PFSK-1 (cell line): ENCODE measurements at regions not wholly inside any gene's neighbourhood (a gene's known extent, or its start where the extent isn't known, plus 50 kb on each side); places are given as distances from the start of the nearest gene placed in this dataset.

Experiments
- FOXP2 ChIP-seq: optimal IDR thresholded peaks from 2 replicates; pipeline ENCODE3; 2011; ENCODE audit warnings: borderline replicate concordance, control low read depth, inconsistent platforms; ENCODE audit not compliant: insufficient read depth; ENCODE audit errors: extremely low read length, extremely low read depth
- POLR2AphosphoS5 ChIP-seq: IDR thresholded peaks from 2 replicates; pipeline ENCODE4 v1.6.1; 2012; ENCODE audit warnings: low read depth, mild to moderate bottlenecking, control low read depth, low read length, moderate library complexity
- SIN3A ChIP-seq: IDR thresholded peaks from 2 replicates; pipeline ENCODE4 v1.6.1; 2012; ENCODE audit warnings: mild to moderate bottlenecking, low read length, moderate library complexity, borderline replicate concordance; ENCODE audit not compliant: insufficient read depth
- TAF1 ChIP-seq: IDR thresholded peaks from 2 replicates; pipeline ENCODE4 v1.6.1; 2012; ENCODE audit warnings: low read length, control low read depth, borderline replicate concordance; ENCODE audit not compliant: insufficient read depth
- TF ChIP-seq, protein P1 (sequence below), 2 experiments: IDR thresholded peaks; 2 replicates each; pipeline versions ENCODE4 v1.6.1 to v1.8.0; 2011 to 2012; ENCODE audit warnings: low read depth in 2 of 2, low read length in 2 of 2, control low read depth in 1 of 2, inconsistent platforms in 1 of 2, mild to moderate bottlenecking in 1 of 2, moderate library complexity in 1 of 2; ENCODE audit not compliant: insufficient read depth in 1 of 2

DNA sequence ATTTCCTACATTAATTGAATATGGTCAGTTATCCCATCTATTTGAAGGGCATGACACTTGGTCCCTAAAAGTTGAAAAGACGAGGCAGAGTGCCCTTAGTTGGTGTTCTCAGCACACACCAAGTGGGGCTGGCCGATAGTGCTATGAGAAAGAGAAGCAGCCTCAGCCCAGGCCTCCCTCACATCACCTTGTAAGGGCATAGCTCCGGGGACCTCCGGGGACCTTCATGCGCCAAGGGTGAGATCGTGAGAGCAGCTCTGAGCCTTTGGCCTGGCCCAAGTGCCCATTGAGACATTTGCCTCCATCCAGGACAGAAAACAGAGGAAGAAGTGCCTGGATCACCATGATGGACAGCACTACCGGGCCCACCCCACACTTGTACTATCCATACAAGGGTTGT lies 244.3 kb upstream of the COPS8 start:
- TF ChIP-seq TAF1 (no peak), POLR2AphosphoS5 (no peak), FOXP2 (no peak)
- TF ChIP-seq, protein P1, sequence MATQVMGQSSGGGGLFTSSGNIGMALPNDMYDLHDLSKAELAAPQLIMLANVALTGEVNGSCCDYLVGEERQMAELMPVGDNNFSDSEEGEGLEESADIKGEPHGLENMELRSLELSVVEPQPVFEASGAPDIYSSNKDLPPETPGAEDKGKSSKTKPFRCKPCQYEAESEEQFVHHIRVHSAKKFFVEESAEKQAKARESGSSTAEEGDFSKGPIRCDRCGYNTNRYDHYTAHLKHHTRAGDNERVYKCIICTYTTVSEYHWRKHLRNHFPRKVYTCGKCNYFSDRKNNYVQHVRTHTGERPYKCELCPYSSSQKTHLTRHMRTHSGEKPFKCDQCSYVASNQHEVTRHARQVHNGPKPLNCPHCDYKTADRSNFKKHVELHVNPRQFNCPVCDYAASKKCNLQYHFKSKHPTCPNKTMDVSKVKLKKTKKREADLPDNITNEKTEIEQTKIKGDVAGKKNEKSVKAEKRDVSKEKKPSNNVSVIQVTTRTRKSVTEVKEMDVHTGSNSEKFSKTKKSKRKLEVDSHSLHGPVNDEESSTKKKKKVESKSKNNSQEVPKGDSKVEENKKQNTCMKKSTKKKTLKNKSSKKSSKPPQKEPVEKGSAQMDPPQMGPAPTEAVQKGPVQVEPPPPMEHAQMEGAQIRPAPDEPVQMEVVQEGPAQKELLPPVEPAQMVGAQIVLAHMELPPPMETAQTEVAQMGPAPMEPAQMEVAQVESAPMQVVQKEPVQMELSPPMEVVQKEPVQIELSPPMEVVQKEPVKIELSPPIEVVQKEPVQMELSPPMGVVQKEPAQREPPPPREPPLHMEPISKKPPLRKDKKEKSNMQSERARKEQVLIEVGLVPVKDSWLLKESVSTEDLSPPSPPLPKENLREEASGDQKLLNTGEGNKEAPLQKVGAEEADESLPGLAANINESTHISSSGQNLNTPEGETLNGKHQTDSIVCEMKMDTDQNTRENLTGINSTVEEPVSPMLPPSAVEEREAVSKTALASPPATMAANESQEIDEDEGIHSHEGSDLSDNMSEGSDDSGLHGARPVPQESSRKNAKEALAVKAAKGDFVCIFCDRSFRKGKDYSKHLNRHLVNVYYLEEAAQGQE (IDR thresholded peaks at IDR 0.05; ENCODE audit: insufficient read depth in 1 of 2, low read depth in 2 of 2, low read length in 2 of 2): no peak

DNA sequence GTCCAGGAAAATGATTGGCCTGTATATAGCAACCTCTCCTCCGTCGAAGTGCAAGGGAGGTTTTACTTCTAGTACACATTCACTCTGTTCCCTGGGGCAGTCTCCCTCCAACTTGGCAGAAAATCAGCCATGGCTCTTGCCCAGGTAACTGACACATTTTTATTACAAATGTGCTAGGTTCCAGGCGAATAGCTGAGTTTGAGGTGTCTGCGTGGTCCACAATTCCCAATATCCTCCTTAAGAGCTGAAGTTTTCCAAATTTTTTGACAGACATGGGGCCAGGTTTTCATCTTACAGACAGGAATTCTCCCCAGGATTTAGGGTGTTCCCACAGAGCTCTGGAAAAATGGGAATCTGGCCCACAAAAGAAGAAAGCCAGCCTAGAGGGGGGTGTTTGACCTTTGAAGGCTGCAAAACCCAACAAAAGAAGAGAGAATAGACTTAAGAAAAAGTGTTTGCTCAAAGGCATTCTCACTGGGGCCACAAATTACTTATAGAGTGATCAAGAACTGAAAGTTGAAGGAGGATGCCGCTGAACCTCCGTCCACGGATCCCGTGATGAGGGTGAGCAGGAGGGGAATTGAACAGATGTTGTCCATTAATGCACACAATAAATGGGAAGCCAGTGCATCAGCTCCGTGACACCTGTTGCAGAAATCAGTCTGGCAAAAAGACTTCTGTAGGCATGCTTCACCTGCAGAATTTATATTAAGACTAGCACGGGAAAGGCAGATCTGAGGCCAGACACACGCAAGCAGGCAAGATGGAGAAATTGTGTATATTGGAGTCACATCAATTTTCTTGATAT lies 242.3 kb upstream of the COPS8 start:
- TF ChIP-seq SIN3A (no peak), FOXP2 (no peak), TAF1 (no peak), POLR2AphosphoS5 (no peak)
- TF ChIP-seq, protein P1 (IDR thresholded peaks at IDR 0.05; ENCODE audit: insufficient read depth in 1 of 2, low read depth in 2 of 2, low read length in 2 of 2): no peak

DNA sequence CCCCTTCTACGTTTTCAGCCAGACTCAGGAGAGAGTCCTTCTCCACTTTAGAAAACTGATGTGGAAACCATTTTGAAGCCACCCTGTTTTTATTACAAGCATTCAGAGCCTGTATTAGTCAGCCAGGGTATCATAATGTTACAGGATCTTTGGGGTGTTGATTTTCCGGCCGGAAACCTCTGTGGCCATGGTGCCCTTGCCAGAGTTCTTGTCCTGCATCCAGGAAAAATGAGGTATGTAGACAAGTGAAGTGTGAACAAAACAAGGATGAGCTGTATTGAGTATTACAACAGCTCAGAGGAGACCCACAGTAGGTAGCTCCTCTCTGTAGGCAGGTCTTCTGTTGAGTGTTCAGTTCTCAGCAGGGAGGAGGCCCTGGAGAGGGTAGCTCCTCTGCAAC lies 241.0 kb upstream of the COPS8 start:
- no peak for TF ChIP-seq TAF1
- TF ChIP-seq SIN3A: no peak
- TF ChIP-seq FOXP2: no peak
- TF ChIP-seq, protein P1 (IDR thresholded peaks at IDR 0.05; ENCODE audit: insufficient read depth in 1 of 2, low read depth in 2 of 2, low read length in 2 of 2): no peak
- TF ChIP-seq POLR2AphosphoS5: no peak

DNA sequence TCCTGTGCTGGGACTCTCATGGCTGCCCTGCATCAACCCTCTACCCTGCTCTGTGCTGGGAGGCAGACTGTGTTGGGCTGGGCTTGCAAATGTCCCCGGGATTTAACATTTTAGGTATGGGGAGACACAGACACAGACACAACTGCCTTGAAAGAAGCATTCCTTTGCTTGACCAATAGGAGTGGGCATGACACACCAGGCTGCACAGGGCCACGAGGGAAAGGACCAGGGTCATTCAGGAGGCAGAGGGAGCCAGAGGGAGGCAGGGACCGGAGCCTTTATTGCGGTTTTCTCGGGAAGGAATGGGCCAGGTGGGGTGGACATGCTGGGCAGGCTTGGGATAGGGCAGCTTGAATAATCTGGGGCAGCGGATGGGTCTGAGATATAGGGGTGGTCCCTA lies 238.7 kb upstream of the COPS8 start:
- TF ChIP-seq SIN3A: no peak
- TF ChIP-seq, protein P1 (IDR thresholded peaks at IDR 0.05; ENCODE audit: insufficient read depth in 1 of 2, low read depth in 2 of 2, low read length in 2 of 2): no peak
- no peak for TF ChIP-seq TAF1
- no peak for TF ChIP-seq POLR2AphosphoS5
- TF ChIP-seq FOXP2: no peak
